GM12878 (cell line): ENCODE measurements at regions not wholly inside any gene's neighbourhood (a gene's known extent, or its start where the extent isn't known, plus 50 kb on each side); places are given as distances from the start of the nearest gene placed in this dataset.

Experiments
- ATAC-seq: fragments of 200-7000 bp; cut with Tn5 transposase; 3 replicates; pipeline ENCODE4 v1.9.1; 2020; ENCODE audit warnings: mild to moderate bottlenecking, moderate library complexity
- BruUV-seq: library from RNA; stranded (reverse); fragments of 400-500 nt; replicated peaks from 2 replicates; lab custom pipeline; 2021; lab: Mats Ljungman, UMichigan
- CTCF ChIA-PET: fragments of 300-600 bp; sonication (Branson Sonifier 250); formaldehyde crosslinking; extraction: SDS; loops from one replicate; lab custom pipeline; 2021; ENCODE audit warnings: inconsistent platforms; lab: Yijun Ruan, JAX
- POLR2A ChIA-PET: fragments of 350-600 bp; formaldehyde crosslinking; extraction: SDS; loops from one replicate; lab custom pipeline; 2021; ENCODE audit warnings: inconsistent platforms; lab: Charles Lee
- RAD21 ChIA-PET: fragments of 300-600 bp; sonication (Branson Sonifier 250); formaldehyde crosslinking; loops from one replicate; lab custom pipeline; 2023; ENCODE audit warnings: antibody characterized with exemption; ENCODE audit not compliant: unreplicated experiment; lab: Charles Lee
- SMC1A ChIA-PET: fragments of 300-600 bp; sonication (Branson Sonifier 250); formaldehyde crosslinking; loops from one replicate; lab custom pipeline; 2023; ENCODE audit not compliant: unreplicated experiment, uncharacterized antibody; lab: Charles Lee
- DNase-seq: peaks from one replicate; pipeline ENCODE4 v3.0.0-alpha.2; 2011; ENCODE audit warnings: low read depth, low spot score
- FAIRE-seq: peaks from 3 replicates; lab custom pipeline; 2011; peaks lifted over from hg19 to GRCh38; lab: Jason Lieb, UNC
- H2AFZ ChIP-seq: 2 replicates; pipeline ENCODE4 v1.6.0; 2011; ENCODE audit warnings: low read depth, low read length, control low read depth; ENCODE audit not compliant: control insufficient read depth
- H3K27ac ChIP-seq: 2 replicates; pipeline ENCODE4 v1.5.1; 2011; ENCODE audit warnings: control low read depth; ENCODE audit not compliant: control insufficient read depth, insufficient read depth
- H3K27me3 ChIP-seq, 2 experiments: replicated peaks in 1 of 2; 2 replicates each; pipeline versions ENCODE4 v1.6.0 to v1.6.1; 2011; ENCODE audit warnings: low read length in 1 of 2; ENCODE audit not compliant: control insufficient read depth in 2 of 2, insufficient read depth in 2 of 2
- H3K36me3 ChIP-seq, 2 experiments: 2 replicates each; pipeline ENCODE4 v1.5.1; 2011; ENCODE audit warnings: low read length in 1 of 2; ENCODE audit not compliant: control insufficient read depth in 2 of 2, insufficient read depth in 2 of 2
- H3K4me1 ChIP-seq: 2 replicates; pipeline ENCODE4 v1.6.1; 2011; ENCODE audit warnings: mild to moderate bottlenecking, low read length, moderate library complexity, mixed read lengths; ENCODE audit not compliant: control insufficient read depth, insufficient read depth
- H3K4me2 ChIP-seq: 2 replicates; pipeline ENCODE4 v1.6.0; 2011; ENCODE audit warnings: control low read depth; ENCODE audit not compliant: control insufficient read depth, insufficient read depth
- H3K4me3 ChIP-seq: fragments of 200-600 bp; sonication (generic); 2 replicates; pipeline ENCODE4 v1.5.1; 2016
- H3K79me2 ChIP-seq: 2 replicates; pipeline ENCODE4 v1.6.0; 2011; ENCODE audit warnings: low read length; ENCODE audit not compliant: control insufficient read depth, insufficient read depth
- H3K9ac ChIP-seq: 2 replicates; pipeline ENCODE4 v1.8.0; 2011; ENCODE audit warnings: low read length, control low read depth, mixed read lengths; ENCODE audit not compliant: control insufficient read depth, insufficient read depth
- H3K9me3 ChIP-seq: replicated peaks from 3 replicates; pipeline ENCODE4 v1.5.1; 2011; ENCODE audit warnings: mild to moderate bottlenecking, low read length; ENCODE audit not compliant: control insufficient read depth, insufficient read depth
- H4K20me1 ChIP-seq: 2 replicates; pipeline ENCODE4 v1.6.0; 2011; ENCODE audit not compliant: control insufficient read depth, insufficient read depth
- FOS ChIP-seq: IDR thresholded peaks from 3 replicates; pipeline ENCODE4 v1.6.1; 2011; ENCODE audit warnings: borderline replicate concordance; ENCODE audit not compliant: insufficient read length; ENCODE audit errors: extremely low read depth
- NFXL1 ChIP-seq: fragments of 450-650 bp; IDR thresholded peaks from 2 replicates; pipeline ENCODE4 v1.6.1; 2017; ENCODE audit warnings: antibody characterized with exemption, mild to moderate bottlenecking, borderline replicate concordance
- NFYA ChIP-seq: IDR thresholded peaks from 2 replicates; pipeline ENCODE4 v1.6.1; 2011; ENCODE audit warnings: low read depth, mild to moderate bottlenecking, low read length, improper control_type of control experiment, borderline replicate concordance
- POLR2AphosphoS5 ChIP-seq: IDR thresholded peaks from 2 replicates; pipeline ENCODE4 v1.6.1; 2011; ENCODE audit warnings: mild to moderate bottlenecking, low read length, inconsistent platforms
- in situ Hi-C: fragments of 300-500 bp; cut with MboI; formaldehyde crosslinking; loops from 9 replicates; pipeline ENCODE4 v1.14.3; 2018; ENCODE audit warnings: mixed read lengths
- intact Hi-C: fragments of 100-400 bp; cut with micrococcal nuclease; formaldehyde crosslinking; loops from one replicate; pipeline ENCODE4 v1.14.2; 2022; ENCODE audit not compliant: unreplicated experiment
- TF ChIP-seq, protein P1 (sequence below): IDR thresholded peaks from 2 replicates; pipeline ENCODE4 v1.6.1; 2012; ENCODE audit warnings: improper control_type of control experiment, low read depth, low read length; ENCODE audit not compliant: insufficient replicate concordance
- TF ChIP-seq, protein P2 (sequence below): fragments of 450-650 bp; IDR thresholded peaks from 2 replicates; pipeline ENCODE4 v1.6.1; 2016; ENCODE audit warnings: mild to moderate bottlenecking

- Histone ChIP-seq H2AFZ (no peak overlapping the region), H3K27me3 (no peaks in the 10 kb centered on the region), H3K9me3 (no peaks in the 10 kb centered on the region), H3K4me3 (no peak overlapping the region), H3K4me2 (no peak overlapping the region)
- intact Hi-C loops, result no loop called here
- DNase-seq, result no peak
- ChIA-PET CTCF (no interaction called here), SMC1A (no interaction called here)
- BruUV-seq, result no TSS peak
- TF ChIP-seq FOS (no peak), NFYA (no peak), NFXL1 (no peak), POLR2AphosphoS5 (no peak)
- TF ChIP-seq, protein P1, sequence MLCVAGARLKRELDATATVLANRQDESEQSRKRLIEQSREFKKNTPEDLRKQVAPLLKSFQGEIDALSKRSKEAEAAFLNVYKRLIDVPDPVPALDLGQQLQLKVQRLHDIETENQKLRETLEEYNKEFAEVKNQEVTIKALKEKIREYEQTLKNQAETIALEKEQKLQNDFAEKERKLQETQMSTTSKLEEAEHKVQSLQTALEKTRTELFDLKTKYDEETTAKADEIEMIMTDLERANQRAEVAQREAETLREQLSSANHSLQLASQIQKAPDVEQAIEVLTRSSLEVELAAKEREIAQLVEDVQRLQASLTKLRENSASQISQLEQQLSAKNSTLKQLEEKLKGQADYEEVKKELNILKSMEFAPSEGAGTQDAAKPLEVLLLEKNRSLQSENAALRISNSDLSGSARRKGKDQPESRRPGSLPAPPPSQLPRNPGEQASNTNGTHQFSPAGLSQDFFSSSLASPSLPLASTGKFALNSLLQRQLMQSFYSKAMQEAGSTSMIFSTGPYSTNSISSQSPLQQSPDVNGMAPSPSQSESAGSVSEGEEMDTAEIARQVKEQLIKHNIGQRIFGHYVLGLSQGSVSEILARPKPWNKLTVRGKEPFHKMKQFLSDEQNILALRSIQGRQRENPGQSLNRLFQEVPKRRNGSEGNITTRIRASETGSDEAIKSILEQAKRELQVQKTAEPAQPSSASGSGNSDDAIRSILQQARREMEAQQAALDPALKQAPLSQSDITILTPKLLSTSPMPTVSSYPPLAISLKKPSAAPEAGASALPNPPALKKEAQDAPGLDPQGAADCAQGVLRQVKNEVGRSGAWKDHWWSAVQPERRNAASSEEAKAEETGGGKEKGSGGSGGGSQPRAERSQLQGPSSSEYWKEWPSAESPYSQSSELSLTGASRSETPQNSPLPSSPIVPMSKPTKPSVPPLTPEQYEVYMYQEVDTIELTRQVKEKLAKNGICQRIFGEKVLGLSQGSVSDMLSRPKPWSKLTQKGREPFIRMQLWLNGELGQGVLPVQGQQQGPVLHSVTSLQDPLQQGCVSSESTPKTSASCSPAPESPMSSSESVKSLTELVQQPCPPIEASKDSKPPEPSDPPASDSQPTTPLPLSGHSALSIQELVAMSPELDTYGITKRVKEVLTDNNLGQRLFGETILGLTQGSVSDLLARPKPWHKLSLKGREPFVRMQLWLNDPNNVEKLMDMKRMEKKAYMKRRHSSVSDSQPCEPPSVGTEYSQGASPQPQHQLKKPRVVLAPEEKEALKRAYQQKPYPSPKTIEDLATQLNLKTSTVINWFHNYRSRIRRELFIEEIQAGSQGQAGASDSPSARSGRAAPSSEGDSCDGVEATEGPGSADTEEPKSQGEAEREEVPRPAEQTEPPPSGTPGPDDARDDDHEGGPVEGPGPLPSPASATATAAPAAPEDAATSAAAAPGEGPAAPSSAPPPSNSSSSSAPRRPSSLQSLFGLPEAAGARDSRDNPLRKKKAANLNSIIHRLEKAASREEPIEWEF, result no peak
- TF ChIP-seq, protein P2, sequence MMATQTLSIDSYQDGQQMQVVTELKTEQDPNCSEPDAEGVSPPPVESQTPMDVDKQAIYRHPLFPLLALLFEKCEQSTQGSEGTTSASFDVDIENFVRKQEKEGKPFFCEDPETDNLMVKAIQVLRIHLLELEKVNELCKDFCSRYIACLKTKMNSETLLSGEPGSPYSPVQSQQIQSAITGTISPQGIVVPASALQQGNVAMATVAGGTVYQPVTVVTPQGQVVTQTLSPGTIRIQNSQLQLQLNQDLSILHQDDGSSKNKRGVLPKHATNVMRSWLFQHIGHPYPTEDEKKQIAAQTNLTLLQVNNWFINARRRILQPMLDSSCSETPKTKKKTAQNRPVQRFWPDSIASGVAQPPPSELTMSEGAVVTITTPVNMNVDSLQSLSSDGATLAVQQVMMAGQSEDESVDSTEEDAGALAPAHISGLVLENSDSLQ, result no peak
- TF ChIP-seq, all 136 proteins: peak for 0
- no peak overlapping the region for H3K27ac ChIP-seq
- H4K20me1 ChIP-seq, result no peaks in the 10 kb centered on the region
- no peaks in the 10 kb centered on the region for H3K4me1 ChIP-seq
- no peaks in the 10 kb centered on the region for H3K36me3 ChIP-seq
- H3K79me2 ChIP-seq, result no peaks in the 10 kb centered on the region
- ChIA-PET RAD21 (no interaction called here), POLR2A (no interaction called here)
- no peak overlapping the region for H3K9ac ChIP-seq
- FAIRE-seq (no peak), ATAC-seq (no peak)
- in situ Hi-C loops, result no loop called here
Measured at GRCh38 chr9:73049280-73049679, 96.4 kb upstream of the ALDH1A1 start.
